BJ (cell line): ENCODE measurements at regions not wholly inside any gene's neighbourhood (a gene's known extent, or its start where the extent isn't known, plus 50 kb on each side); places are given as distances from the start of the nearest gene placed in this dataset.

Experiments used
- CTCF ChIA-PET: fragments of 350-600 bp; formaldehyde crosslinking; extraction: SDS; loops from one replicate; lab custom pipeline; 2021; ENCODE audit warnings: antibody characterized with exemption, inconsistent platforms; lab: Yijun Ruan, JAX
- POLR2A ChIA-PET: fragments of 300-600 bp; sonication (Branson Sonifier 250); formaldehyde crosslinking; extraction: SDS; loops from one replicate; lab custom pipeline; 2021; ENCODE audit warnings: antibody characterized with exemption; lab: Charles Lee
- DNase-seq: peaks from one replicate; pipeline ENCODE4 v3.0.0-alpha.2; 2011; ENCODE audit warnings: low read depth
- H3K27me3 ChIP-seq: 2 replicates; pipeline ENCODE4 v1.6.0; 2011; ENCODE audit warnings: low read length; ENCODE audit not compliant: control insufficient read depth, insufficient read depth
- H3K36me3 ChIP-seq: 2 replicates; pipeline ENCODE4 v1.5.1; 2011; ENCODE audit warnings: low read length; ENCODE audit not compliant: control insufficient read depth, insufficient read depth
- H3K4me3 ChIP-seq: 2 replicates; pipeline ENCODE4 v1.5.1; 2011; ENCODE audit warnings: low read depth, mild to moderate bottlenecking, control low read depth, low read length
- TF ChIP-seq, protein P1 (sequence below): IDR thresholded peaks from 2 replicates; pipeline ENCODE4 v1.5.1; 2011; ENCODE audit warnings: low read depth, mild to moderate bottlenecking, control low read depth, inconsistent platforms, low read length, moderate library complexity; ENCODE audit not compliant: insufficient read depth

DNA sequence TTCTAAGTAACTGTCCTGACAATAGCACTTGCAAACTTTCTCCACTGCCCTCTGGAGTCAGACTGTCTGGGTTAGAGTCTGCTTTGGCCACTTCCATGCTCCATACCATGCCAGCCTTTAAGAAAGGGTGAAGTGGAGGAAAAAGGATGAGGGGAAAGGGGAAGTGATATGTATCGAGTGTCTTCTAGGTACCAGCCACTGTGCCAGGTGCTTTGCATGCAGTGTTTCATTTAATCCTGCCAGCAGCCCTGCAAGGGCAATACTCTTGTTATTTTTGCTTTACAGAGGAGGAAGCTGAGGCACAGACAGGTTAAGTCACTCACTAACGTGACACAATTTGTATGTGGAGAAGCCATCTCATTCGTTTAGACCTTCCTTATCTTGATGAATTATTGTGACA lies 55.6 kb downstream of the RTL9 start:
- ChIA-PET CTCF (interaction anchor here (0.7 to 16.7 kb wide), 5 partner anchors 11 to 790 kb away, joined by 3 to 331 read pairs (median 3); no protein-coding TSS in a partner anchor), POLR2A (no interaction called here)
- no peak for DNase-seq
- Histone ChIP-seq H3K4me3 (no peak overlapping the region), H3K36me3 (no peaks in the 10 kb centered on the region), H3K27me3 (no peaks in the 10 kb centered on the region)
- TF ChIP-seq, protein P1, sequence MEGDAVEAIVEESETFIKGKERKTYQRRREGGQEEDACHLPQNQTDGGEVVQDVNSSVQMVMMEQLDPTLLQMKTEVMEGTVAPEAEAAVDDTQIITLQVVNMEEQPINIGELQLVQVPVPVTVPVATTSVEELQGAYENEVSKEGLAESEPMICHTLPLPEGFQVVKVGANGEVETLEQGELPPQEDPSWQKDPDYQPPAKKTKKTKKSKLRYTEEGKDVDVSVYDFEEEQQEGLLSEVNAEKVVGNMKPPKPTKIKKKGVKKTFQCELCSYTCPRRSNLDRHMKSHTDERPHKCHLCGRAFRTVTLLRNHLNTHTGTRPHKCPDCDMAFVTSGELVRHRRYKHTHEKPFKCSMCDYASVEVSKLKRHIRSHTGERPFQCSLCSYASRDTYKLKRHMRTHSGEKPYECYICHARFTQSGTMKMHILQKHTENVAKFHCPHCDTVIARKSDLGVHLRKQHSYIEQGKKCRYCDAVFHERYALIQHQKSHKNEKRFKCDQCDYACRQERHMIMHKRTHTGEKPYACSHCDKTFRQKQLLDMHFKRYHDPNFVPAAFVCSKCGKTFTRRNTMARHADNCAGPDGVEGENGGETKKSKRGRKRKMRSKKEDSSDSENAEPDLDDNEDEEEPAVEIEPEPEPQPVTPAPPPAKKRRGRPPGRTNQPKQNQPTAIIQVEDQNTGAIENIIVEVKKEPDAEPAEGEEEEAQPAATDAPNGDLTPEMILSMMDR, result no peak

- Histone ChIP-seq H3K4me3 (no peak overlapping the region), H3K27me3 (no peaks in the 10 kb centered on the region), H3K36me3 (no peaks in the 10 kb centered on the region)
- peak; percentile 42 for DNase-seq
- CTCF ChIA-PET, result interaction anchor here (0.6 to 16.7 kb wide), 4 partner anchors 258 to 721 kb away, joined by 3 to 331 read pairs (median 4); no protein-coding TSS in a partner anchor
- TF ChIP-seq, protein P1, result no peak
- POLR2A ChIA-PET, result no interaction called here
Measured at GRCh38 chrX:110414679-110415439, 56.2 kb downstream of the RTL9 start.

- DNase-seq, result no peak
Measured at GRCh38 chrX:110415440-110416170, 57.0 kb downstream of the RTL9 start.

GRCh38 chrX:110417128-110417527 lies 58.5 kb downstream of the RTL9 start:
- DNase-seq, result no peak
- POLR2A ChIA-PET, result no interaction called here

More at GRCh38 chrX:110415440-110416170, 57.0 kb downstream of the RTL9 start:
- ChIA-PET POLR2A (no interaction called here), CTCF (interaction anchor here (0.6 to 16.7 kb wide), 5 partner anchors 259 to 722 kb away, joined by 3 to 331 read pairs (median 5); no protein-coding TSS in a partner anchor)
- H3K4me3 ChIP-seq, result no peak overlapping the region
- H3K27me3 ChIP-seq, result no peaks in the 10 kb centered on the region
- H3K36me3 ChIP-seq, result no peaks in the 10 kb centered on the region
- TF ChIP-seq, protein P1, result no peak

More at GRCh38 chrX:110417128-110417527, 58.5 kb downstream of the RTL9 start:
- H3K4me3 ChIP-seq, result no peak overlapping the region
- CTCF ChIA-PET, result interaction anchor here (5.2 to 16.7 kb wide), 3 partner anchors 9 to 270 kb away, joined by 22 to 331 read pairs (median 49); no protein-coding TSS in a partner anchor
- TF ChIP-seq, protein P1, result no peak
- H3K36me3 ChIP-seq, result no peaks in the 10 kb centered on the region
- H3K27me3 ChIP-seq, result no peaks in the 10 kb centered on the region
